Mesothelial cell of epicardium (in vitro differentiated cells): ENCODE measurements at regions not wholly inside any gene's neighbourhood (a gene's known extent, or its start where the extent isn't known, plus 50 kb on each side); places are given as distances from the start of the nearest gene placed in this dataset.

Experiments used
- DNase-seq, 2 experiments: peaks; one replicate each; pipeline ENCODE4 v3.0.0; 2021; ENCODE audit warnings: low spot score in 2 of 2; ENCODE audit not compliant: unreplicated experiment in 2 of 2
- H3K27ac Mint-ChIP-seq: 2 replicates; pipeline ENCODE4 v1.8.0; 2021; ENCODE audit warnings: mixed read lengths
- H3K27me3 Mint-ChIP-seq: 2 replicates; pipeline ENCODE4 v1.8.0; 2021; ENCODE audit warnings: low read depth, mixed read lengths
- H3K36me3 Mint-ChIP-seq: 2 replicates; pipeline ENCODE4 v1.8.0; 2021; ENCODE audit warnings: mixed read lengths
- H3K4me1 Mint-ChIP-seq: 2 replicates; pipeline ENCODE4 v1.8.0; 2021; ENCODE audit warnings: mixed read lengths
- H3K4me3 Mint-ChIP-seq: 2 replicates; pipeline ENCODE4 v1.8.0; 2021; ENCODE audit warnings: mild to moderate bottlenecking, moderate library complexity, mixed read lengths
- H3K9me3 Mint-ChIP-seq: 2 replicates; pipeline ENCODE4 v1.8.0; 2021; ENCODE audit warnings: mixed read lengths
- TF ChIP-seq, protein P1 (sequence below): fragments of 200-600 bp; sonication (generic); IDR thresholded peaks from one replicate; pipeline ENCODE4 v1.5.0; 2021; ENCODE audit warnings: antibody characterized with exemption; ENCODE audit not compliant: unreplicated experiment

DNA sequence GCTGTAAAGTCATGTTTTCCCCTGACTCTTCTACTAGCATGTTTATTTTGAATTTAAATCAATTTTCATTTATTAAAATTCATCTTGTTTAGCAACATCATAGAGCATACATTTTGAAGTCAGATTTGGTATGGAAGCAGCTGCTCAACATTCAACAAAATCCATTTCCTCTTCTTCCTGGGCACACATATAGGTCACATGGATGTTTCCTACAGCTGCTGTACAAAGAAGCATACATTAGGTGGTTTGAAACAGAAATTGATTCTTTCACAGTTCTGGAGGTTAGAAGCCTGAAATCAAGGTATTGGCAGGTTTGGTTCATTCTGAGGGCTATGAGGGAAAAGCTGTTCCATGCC lies 495.2 kb downstream of the RFPL4B start:
- peaks cover 9% of the 10 kb centered on the region for H3K9me3 Mint-ChIP-seq
- H3K27ac Mint-ChIP-seq: no peak overlapping the region
- no peak for DNase-seq
- H3K4me3 Mint-ChIP-seq: no peak overlapping the region
- H3K36me3 Mint-ChIP-seq: peaks cover 3% of the 10 kb centered on the region
- TF ChIP-seq, protein P1, sequence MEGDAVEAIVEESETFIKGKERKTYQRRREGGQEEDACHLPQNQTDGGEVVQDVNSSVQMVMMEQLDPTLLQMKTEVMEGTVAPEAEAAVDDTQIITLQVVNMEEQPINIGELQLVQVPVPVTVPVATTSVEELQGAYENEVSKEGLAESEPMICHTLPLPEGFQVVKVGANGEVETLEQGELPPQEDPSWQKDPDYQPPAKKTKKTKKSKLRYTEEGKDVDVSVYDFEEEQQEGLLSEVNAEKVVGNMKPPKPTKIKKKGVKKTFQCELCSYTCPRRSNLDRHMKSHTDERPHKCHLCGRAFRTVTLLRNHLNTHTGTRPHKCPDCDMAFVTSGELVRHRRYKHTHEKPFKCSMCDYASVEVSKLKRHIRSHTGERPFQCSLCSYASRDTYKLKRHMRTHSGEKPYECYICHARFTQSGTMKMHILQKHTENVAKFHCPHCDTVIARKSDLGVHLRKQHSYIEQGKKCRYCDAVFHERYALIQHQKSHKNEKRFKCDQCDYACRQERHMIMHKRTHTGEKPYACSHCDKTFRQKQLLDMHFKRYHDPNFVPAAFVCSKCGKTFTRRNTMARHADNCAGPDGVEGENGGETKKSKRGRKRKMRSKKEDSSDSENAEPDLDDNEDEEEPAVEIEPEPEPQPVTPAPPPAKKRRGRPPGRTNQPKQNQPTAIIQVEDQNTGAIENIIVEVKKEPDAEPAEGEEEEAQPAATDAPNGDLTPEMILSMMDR: no peak
- peaks cover 24% of the 10 kb centered on the region for H3K4me1 Mint-ChIP-seq
- H3K27me3 Mint-ChIP-seq: no peaks in the 10 kb centered on the region

GRCh38 chr6:112846681-112847080 lies 499.6 kb downstream of the RFPL4B start:
- no peaks in the 10 kb centered on the region for H3K27me3 Mint-ChIP-seq
- no peak overlapping the region for H3K27ac Mint-ChIP-seq

GRCh38 chr6:112851146-112851545 lies 504.0 kb downstream of the RFPL4B start:
- TF ChIP-seq, protein P1: no peak
- Mint-ChIP-seq H3K27me3 (no peaks in the 10 kb centered on the region), H3K36me3 (no peaks in the 10 kb centered on the region), H3K9me3 (no peaks in the 10 kb centered on the region), H3K27ac (no peak overlapping the region), H3K4me1 (peaks cover 36% of the 10 kb centered on the region), H3K4me3 (no peak overlapping the region)
- no peak for DNase-seq

More at GRCh38 chr6:112846681-112847080, 499.6 kb downstream of the RFPL4B start:
- no peak for DNase-seq
- TF ChIP-seq, protein P1: no peak
- Mint-ChIP-seq H3K9me3 (peaks cover 9% of the 10 kb centered on the region), H3K4me3 (no peak overlapping the region), H3K4me1 (peaks cover 26% of the 10 kb centered on the region), H3K36me3 (peaks cover 3% of the 10 kb centered on the region)

DNA sequence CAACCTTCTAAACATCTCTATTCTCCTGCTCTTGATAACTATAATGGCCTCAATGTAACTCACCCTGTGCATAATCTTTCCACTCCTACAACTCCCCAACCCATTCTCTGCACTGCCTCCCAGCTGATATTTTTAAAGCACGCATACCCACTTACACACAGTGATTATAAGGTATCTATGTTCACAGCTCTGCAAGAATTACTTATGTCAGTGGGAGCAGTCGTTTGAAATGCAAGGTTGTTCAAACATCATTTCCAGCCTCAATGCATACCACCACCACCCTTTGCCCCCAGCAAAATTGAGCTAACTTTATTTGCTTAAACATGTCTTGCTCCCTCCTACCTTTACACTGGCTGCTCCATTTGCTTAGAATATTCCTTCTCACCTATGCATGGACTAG lies 506.0 kb downstream of the RFPL4B start:
- Mint-ChIP-seq H3K4me1 (peaks cover 33% of the 10 kb centered on the region), H3K9me3 (no peaks in the 10 kb centered on the region), H3K36me3 (no peaks in the 10 kb centered on the region), H3K27me3 (no peaks in the 10 kb centered on the region), H3K27ac (no peak overlapping the region), H3K4me3 (no peak overlapping the region)
- TF ChIP-seq, protein P1: no peak
- DNase-seq: no peak

- DNase-seq: no peak
- no peak overlapping the region for H3K27ac Mint-ChIP-seq
- TF ChIP-seq, protein P1: no peak
- no peak overlapping the region for H3K4me3 Mint-ChIP-seq
- no peaks in the 10 kb centered on the region for H3K27me3 Mint-ChIP-seq
- H3K9me3 Mint-ChIP-seq: no peaks in the 10 kb centered on the region
- peaks cover 9% of the 10 kb centered on the region for H3K4me1 Mint-ChIP-seq
- H3K36me3 Mint-ChIP-seq: no peaks in the 10 kb centered on the region
Observed at GRCh38 chr6:112863753-112864152, 516.6 kb downstream of the RFPL4B start.

DNA sequence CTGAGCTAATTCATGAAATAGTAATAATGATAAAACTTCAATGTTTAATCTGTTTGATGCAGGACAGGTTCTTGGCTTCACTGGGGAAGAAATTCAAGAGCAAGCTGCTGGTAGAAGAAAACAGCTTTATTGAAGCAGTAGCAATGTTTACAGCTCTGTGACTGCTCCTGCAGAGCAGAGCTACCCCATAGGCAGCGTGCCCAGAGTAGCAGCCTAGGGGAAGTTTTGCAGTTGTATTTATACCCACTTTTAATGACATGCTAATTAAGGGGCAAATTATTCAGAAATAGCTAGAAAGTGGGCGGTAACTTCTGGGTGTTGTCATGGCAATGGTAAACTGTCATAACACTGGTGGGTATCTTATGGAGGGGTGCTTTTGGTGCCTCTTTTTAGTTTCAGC lies 518.0 kb downstream of the RFPL4B start:
- H3K4me3 Mint-ChIP-seq: no peak overlapping the region
- TF ChIP-seq, protein P1: no peak
- H3K27ac Mint-ChIP-seq: no peak overlapping the region
- no peak for DNase-seq
- H3K36me3 Mint-ChIP-seq: no peaks in the 10 kb centered on the region
- peaks cover 3% of the 10 kb centered on the region for H3K4me1 Mint-ChIP-seq
- no peaks in the 10 kb centered on the region for H3K27me3 Mint-ChIP-seq
- H3K9me3 Mint-ChIP-seq: peaks cover 14% of the 10 kb centered on the region
